ENCODE measurements at regions not wholly inside any gene's neighbourhood (a gene's known extent, or its start where the extent isn't known, plus 50 kb on each side); places are given as distances from the start of the nearest gene placed in this dataset.

GRCh38 chr10:78581133-78581694 is 487.6 kb upstream of the ZMIZ1 start:
- Histone ChIP-seq H3K27me3 (ENCODE audit: insufficient read depth, insufficient read length) (no peaks in the 10 kb centered on the region), H3K4me1 (ENCODE audit: insufficient read depth, insufficient read length) (no peaks in the 10 kb centered on the region), H3K9ac (ENCODE audit: insufficient read length, low read depth) (no peak overlapping the region), H3K36me3 (ENCODE audit: insufficient read depth, insufficient read length, low read length) (no peaks in the 10 kb centered on the region), H3K9me3 (ENCODE audit: insufficient read depth, low read length) (no peaks in the 10 kb centered on the region), H3K4me3 (ENCODE audit: insufficient read length, low read depth) (no peak overlapping the region)
- DNase-seq (ENCODE audit: low read depth, low spot score): no peak
- TF ChIP-seq SUZ12 (IDR thresholded peaks at IDR 0.05; ENCODE audit: extremely low read depth, insufficient read depth, insufficient read length): no peak
- TF ChIP-seq ZNF274 (IDR thresholded peaks at IDR 0.05; ENCODE audit: low read depth, low read length): no peak
- TF ChIP-seq YY1 (IDR thresholded peaks at IDR 0.05; ENCODE audit: insufficient read depth, insufficient read length): no peak

- Histone ChIP-seq H3K27me3 (ENCODE audit: insufficient read depth, insufficient read length) (no peaks in the 10 kb centered on the region), H3K4me3 (ENCODE audit: insufficient read length, low read depth) (no peak overlapping the region), H3K36me3 (ENCODE audit: insufficient read depth, insufficient read length, low read length) (no peaks in the 10 kb centered on the region), H3K9ac (ENCODE audit: insufficient read length, low read depth) (no peak overlapping the region), H3K4me1 (ENCODE audit: insufficient read depth, insufficient read length) (no peaks in the 10 kb centered on the region), H3K9me3 (ENCODE audit: insufficient read depth, low read length) (no peaks in the 10 kb centered on the region)
- TF ChIP-seq YY1 (IDR thresholded peaks at IDR 0.05; ENCODE audit: insufficient read depth, insufficient read length) (no peak), ZNF274 (IDR thresholded peaks at IDR 0.05; ENCODE audit: low read depth, low read length) (no peak), SUZ12 (IDR thresholded peaks at IDR 0.05; ENCODE audit: extremely low read depth, insufficient read depth, insufficient read length) (no peak)
- DNase-seq (ENCODE audit: low read depth, low spot score): no peak
Observed at GRCh38 chr10:78582540-78582939, 486.2 kb upstream of the ZMIZ1 start.

- no peak for TF ChIP-seq ZNF274 (IDR thresholded peaks at IDR 0.05; ENCODE audit: low read depth, low read length)
- no peak for TF ChIP-seq YY1 (IDR thresholded peaks at IDR 0.05; ENCODE audit: insufficient read depth, insufficient read length)
- TF ChIP-seq SUZ12 (IDR thresholded peaks at IDR 0.05; ENCODE audit: extremely low read depth, insufficient read depth, insufficient read length): no peak
- Histone ChIP-seq H3K9ac (ENCODE audit: insufficient read length, low read depth) (no peak overlapping the region), H3K4me1 (ENCODE audit: insufficient read depth, insufficient read length) (no peaks in the 10 kb centered on the region), H3K9me3 (ENCODE audit: insufficient read depth, low read length) (no peaks in the 10 kb centered on the region), H3K36me3 (ENCODE audit: insufficient read depth, insufficient read length, low read length) (no peaks in the 10 kb centered on the region), H3K4me3 (ENCODE audit: insufficient read length, low read depth) (no peak overlapping the region), H3K27me3 (ENCODE audit: insufficient read depth, insufficient read length) (no peaks in the 10 kb centered on the region)
- no peak for DNase-seq (ENCODE audit: low read depth, low spot score)
Observed at GRCh38 chr10:78584266-78584665, 484.5 kb upstream of the ZMIZ1 start.

- H3K27me3 ChIP-seq (ENCODE audit: insufficient read depth, insufficient read length): no peaks in the 10 kb centered on the region
- H3K4me3 ChIP-seq (ENCODE audit: insufficient read length, low read depth): no peak overlapping the region
- no peaks in the 10 kb centered on the region for H3K4me1 ChIP-seq (ENCODE audit: insufficient read depth, insufficient read length)
- no peaks in the 10 kb centered on the region for H3K36me3 ChIP-seq (ENCODE audit: insufficient read depth, insufficient read length, low read length)
- no peaks in the 10 kb centered on the region for H3K9me3 ChIP-seq (ENCODE audit: insufficient read depth, low read length)
- TF ChIP-seq ZNF274 (IDR thresholded peaks at IDR 0.05; ENCODE audit: low read depth, low read length): no peak
- no peak for TF ChIP-seq YY1 (IDR thresholded peaks at IDR 0.05; ENCODE audit: insufficient read depth, insufficient read length)
- no peak for TF ChIP-seq SUZ12 (IDR thresholded peaks at IDR 0.05; ENCODE audit: extremely low read depth, insufficient read depth, insufficient read length)
- DNase-seq (ENCODE audit: low read depth, low spot score): no peak
- no peak overlapping the region for H3K9ac ChIP-seq (ENCODE audit: insufficient read length, low read depth)
Observed at GRCh38 chr10:78584681-78585080, 484.1 kb upstream of the ZMIZ1 start.

GRCh38 chr10:78585952-78586351 is 482.8 kb upstream of the ZMIZ1 start:
- no peaks in the 10 kb centered on the region for H3K27me3 ChIP-seq (ENCODE audit: insufficient read depth, insufficient read length)
- H3K4me3 ChIP-seq (ENCODE audit: insufficient read length, low read depth): no peak overlapping the region
- no peaks in the 10 kb centered on the region for H3K4me1 ChIP-seq (ENCODE audit: insufficient read depth, insufficient read length)
- H3K9me3 ChIP-seq (ENCODE audit: insufficient read depth, low read length): no peaks in the 10 kb centered on the region
- DNase-seq (ENCODE audit: low read depth, low spot score): no peak
- no peak overlapping the region for H3K9ac ChIP-seq (ENCODE audit: insufficient read length, low read depth)
- TF ChIP-seq SUZ12 (IDR thresholded peaks at IDR 0.05; ENCODE audit: extremely low read depth, insufficient read depth, insufficient read length) (no peak), ZNF274 (IDR thresholded peaks at IDR 0.05; ENCODE audit: low read depth, low read length) (no peak), YY1 (IDR thresholded peaks at IDR 0.05; ENCODE audit: insufficient read depth, insufficient read length) (no peak)
- no peaks in the 10 kb centered on the region for H3K36me3 ChIP-seq (ENCODE audit: insufficient read depth, insufficient read length, low read length)

- H3K4me3 ChIP-seq (ENCODE audit: insufficient read length, low read depth): no peak overlapping the region
- TF ChIP-seq SUZ12 (IDR thresholded peaks at IDR 0.05; ENCODE audit: extremely low read depth, insufficient read depth, insufficient read length) (no peak), ZNF274 (IDR thresholded peaks at IDR 0.05; ENCODE audit: low read depth, low read length) (no peak), YY1 (IDR thresholded peaks at IDR 0.05; ENCODE audit: insufficient read depth, insufficient read length) (no peak)
- no peaks in the 10 kb centered on the region for H3K36me3 ChIP-seq (ENCODE audit: insufficient read depth, insufficient read length, low read length)
- H3K27me3 ChIP-seq (ENCODE audit: insufficient read depth, insufficient read length): no peaks in the 10 kb centered on the region
- no peak overlapping the region for H3K9ac ChIP-seq (ENCODE audit: insufficient read length, low read depth)
- no peak for DNase-seq (ENCODE audit: low read depth, low spot score)
- no peaks in the 10 kb centered on the region for H3K9me3 ChIP-seq (ENCODE audit: insufficient read depth, low read length)
- no peaks in the 10 kb centered on the region for H3K4me1 ChIP-seq (ENCODE audit: insufficient read depth, insufficient read length)
Observed at GRCh38 chr10:78588194-78588811, 480.5 kb upstream of the ZMIZ1 start.

- no peak for DNase-seq (ENCODE audit: low read depth, low spot score)
- Histone ChIP-seq H3K4me1 (ENCODE audit: insufficient read depth, insufficient read length) (no peaks in the 10 kb centered on the region), H3K9ac (ENCODE audit: insufficient read length, low read depth) (no peak overlapping the region), H3K36me3 (ENCODE audit: insufficient read depth, insufficient read length, low read length) (no peaks in the 10 kb centered on the region), H3K4me3 (ENCODE audit: insufficient read length, low read depth) (no peak overlapping the region), H3K27me3 (ENCODE audit: insufficient read depth, insufficient read length) (no peaks in the 10 kb centered on the region), H3K9me3 (ENCODE audit: insufficient read depth, low read length) (no peaks in the 10 kb centered on the region)
- no peak for TF ChIP-seq SUZ12 (IDR thresholded peaks at IDR 0.05; ENCODE audit: extremely low read depth, insufficient read depth, insufficient read length)
- no peak for TF ChIP-seq YY1 (IDR thresholded peaks at IDR 0.05; ENCODE audit: insufficient read depth, insufficient read length)
- TF ChIP-seq ZNF274 (IDR thresholded peaks at IDR 0.05; ENCODE audit: low read depth, low read length): no peak
Observed at GRCh38 chr10:78589687-78590086, 479.1 kb upstream of the ZMIZ1 start.
